Astrocyte (in vitro differentiated cells and primary cell): ENCODE measurements at regions not wholly inside any gene's neighbourhood (a gene's known extent, or its start where the extent isn't known, plus 50 kb on each side); places are given as distances from the start of the nearest gene placed in this dataset.

Experiments used
- CTCF ChIP-seq: IDR thresholded peaks from 2 replicates; pipeline ENCODE4 v1.5.1; 2011; ENCODE audit warnings: low read depth, mild to moderate bottlenecking, inconsistent platforms, low read length, moderate library complexity; ENCODE audit not compliant: insufficient read depth
- EZH2 ChIP-seq: IDR thresholded peaks from 2 replicates; pipeline ENCODE4 v1.6.1; 2012; ENCODE audit warnings: mild to moderate bottlenecking, low read length, inconsistent platforms; ENCODE audit not compliant: insufficient read depth

DNA sequence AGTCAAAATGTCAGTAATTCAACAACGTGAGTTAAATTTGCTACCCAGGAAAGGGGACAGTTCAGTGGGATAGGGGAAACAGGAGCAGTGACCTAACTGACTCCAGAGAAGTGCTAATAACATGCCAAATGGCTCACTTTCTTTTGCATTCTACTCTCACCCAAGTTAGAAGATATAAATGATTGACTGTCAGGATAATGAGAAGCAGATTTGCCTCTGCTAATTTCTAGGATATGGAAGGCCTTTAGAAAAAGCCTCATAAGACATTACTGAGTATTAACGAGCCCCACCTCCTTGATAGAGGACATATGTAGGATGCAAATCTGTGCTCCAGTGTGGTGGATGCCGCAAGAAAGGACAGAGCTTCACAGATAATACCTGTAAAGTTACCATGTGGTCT, 318.6 kb upstream of the NT5C1B start:
- no peak for TF ChIP-seq CTCF
- TF ChIP-seq EZH2: no peak
